Hindlimb muscle (tissue), 1 donor: ENCODE measurements at regions not wholly inside any gene's neighbourhood (a gene's known extent, or its start where the extent isn't known, plus 50 kb on each side); places are given as distances from the start of the nearest gene placed in this dataset.
A peak's percentile ranks its signal among the peaks of the same experiment; 100 is the strongest.
"Not testable (repeated sequence)": the region's sequence is repeated elsewhere in the genome, so short reads cannot be mapped to it uniquely, and the experiment has no call there.

Source experiments
- DNase-seq: peaks from one replicate; pipeline ENCODE4 v3.0.0-alpha.2; 2013

GRCh38 chr4:123649250-123649644 lies 252.7 kb downstream of the SPRY1 start:
- no peak for DNase-seq

- peak; percentile 84 for DNase-seq
Observed at GRCh38 chr4:123649645-123650391, 253.2 kb downstream of the SPRY1 start.

- DNase-seq = peak; percentile 76
Observed at GRCh38 chr4:123651066-123651465, 254.5 kb downstream of the SPRY1 start.

GRCh38 chr4:123651536-123652180 lies 255.1 kb downstream of the SPRY1 start:
- DNase-seq = no peak

- DNase-seq = no peak
Observed at GRCh38 chr4:123652476-123652875, 255.9 kb downstream of the SPRY1 start.

- DNase-seq = no peak
Observed at GRCh38 chr4:123653236-123653635, 256.6 kb downstream of the SPRY1 start.

GRCh38 chr4:123656746-123657294 lies 260.2 kb downstream of the SPRY1 start:
- DNase-seq = not testable (repeated sequence)

GRCh38 chr4:123657606-123658005 lies 261.0 kb downstream of the SPRY1 start:
- DNase-seq = not testable (repeated sequence)

GRCh38 chr4:123659262-123659661 lies 262.7 kb downstream of the SPRY1 start:
- DNase-seq = no peak

GRCh38 chr4:123659730-123660129 lies 263.1 kb downstream of the SPRY1 start:
- no peak for DNase-seq

GRCh38 chr4:123661080-123661737 lies 264.6 kb downstream of the SPRY1 start:
- DNase-seq = no peak

- DNase-seq = no peak
Observed at GRCh38 chr4:123662827-123663226, 266.2 kb downstream of the SPRY1 start.

GRCh38 chr4:123666486-123666885 lies 269.9 kb downstream of the SPRY1 start:
- DNase-seq = no peak

GRCh38 chr4:123667496-123667895 lies 270.9 kb downstream of the SPRY1 start:
- DNase-seq = no peak

- no peak for DNase-seq
Observed at GRCh38 chr4:123667991-123668390, 271.4 kb downstream of the SPRY1 start.

- DNase-seq = no peak
Observed at GRCh38 chr4:123671636-123672404, 275.2 kb downstream of the SPRY1 start.

GRCh38 chr4:123672987-123673386 lies 276.4 kb downstream of the SPRY1 start:
- DNase-seq = no peak

- no peak for DNase-seq
Observed at GRCh38 chr4:123673971-123674370, 277.4 kb downstream of the SPRY1 start.

- DNase-seq = no peak
Observed at GRCh38 chr4:123674762-123675465, 278.3 kb downstream of the SPRY1 start.

- no peak for DNase-seq
Observed at GRCh38 chr4:123675567-123675966, 279.0 kb downstream of the SPRY1 start.

- DNase-seq = peak; percentile 58
Observed at GRCh38 chr4:123676071-123676889, 279.7 kb downstream of the SPRY1 start.
